Mucosa of descending colon (tissue), 3 donors: ENCODE measurements at regions not wholly inside any gene's neighbourhood (a gene's known extent, or its start where the extent isn't known, plus 50 kb on each side); places are given as distances from the start of the nearest gene placed in this dataset.

Source experiments
- ATAC-seq: fragments of 200-7000 bp; cut with Tn5 transposase; one replicate; pipeline ENCODE4 v1.9.1; 2020; ENCODE audit warnings: mild to moderate bottlenecking, moderate library complexity
- DNase-seq, 3 donors: peaks; one replicate each; pipeline ENCODE4 v3.0.0-alpha.2; 2020
- H3K36me3 ChIP-seq: fragments of 200-600 bp; one replicate; pipeline ENCODE4 v1.8.0; 2021; ENCODE audit warnings: low read depth, mild to moderate bottlenecking
- H3K4me1 ChIP-seq: fragments of 200-600 bp; one replicate; pipeline ENCODE4 v1.8.0; 2021; ENCODE audit warnings: low read depth, mild to moderate bottlenecking
- H3K4me3 ChIP-seq: fragments of 200-600 bp; one replicate; pipeline ENCODE4 v1.8.0; 2021; ENCODE audit warnings: mild to moderate bottlenecking
- H3K9me3 ChIP-seq: fragments of 200-600 bp; one replicate; pipeline ENCODE4 v1.8.0; 2021; ENCODE audit warnings: mild to moderate bottlenecking
- intact Hi-C, 2 donors: fragments of 100-400 bp; cut with DNase I in 1 of 2; cut with micrococcal nuclease in 1 of 2; formaldehyde crosslinking; loops; one replicate each; pipeline versions ENCODE4 v1.11.0 to v1.11.1; 2022; cut with DNase I, micrococcal nuclease
- TF ChIP-seq, protein P1 (sequence below): fragments of 200-600 bp; IDR thresholded peaks from one replicate; pipeline ENCODE4 v1.8.0; 2022; ENCODE audit warnings: antibody characterized with exemption, mild to moderate bottlenecking
- donor health status: DM: no; HTN: no; CAD: no; lungs with moderate emphysema.
- donor health status: DM: no; HTN: no; CAD: no.
- donor health status: DM: no; HTN: yes; CAD: no.

DNA sequence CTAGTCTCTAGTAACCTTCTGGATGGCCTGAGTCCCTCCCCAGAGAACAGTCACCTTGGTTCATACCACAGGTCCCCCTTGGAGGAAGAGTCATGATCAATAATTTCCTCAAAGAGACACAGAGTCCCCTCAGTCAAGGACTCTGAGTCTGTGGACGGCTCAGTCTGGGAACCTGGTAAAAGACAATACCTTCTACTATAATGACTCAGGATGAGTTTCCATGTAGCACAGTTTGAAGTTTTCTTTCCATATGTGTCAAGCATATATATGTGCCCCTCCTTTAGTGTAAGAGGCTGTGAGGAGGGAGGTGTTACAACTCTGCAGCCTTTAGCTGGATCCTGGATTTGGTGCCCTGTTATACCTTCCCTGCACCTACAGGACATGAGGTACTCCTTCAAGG lies 54.4 kb upstream of the TSKU start:
- no peak for DNase-seq
- TF ChIP-seq, protein P1, sequence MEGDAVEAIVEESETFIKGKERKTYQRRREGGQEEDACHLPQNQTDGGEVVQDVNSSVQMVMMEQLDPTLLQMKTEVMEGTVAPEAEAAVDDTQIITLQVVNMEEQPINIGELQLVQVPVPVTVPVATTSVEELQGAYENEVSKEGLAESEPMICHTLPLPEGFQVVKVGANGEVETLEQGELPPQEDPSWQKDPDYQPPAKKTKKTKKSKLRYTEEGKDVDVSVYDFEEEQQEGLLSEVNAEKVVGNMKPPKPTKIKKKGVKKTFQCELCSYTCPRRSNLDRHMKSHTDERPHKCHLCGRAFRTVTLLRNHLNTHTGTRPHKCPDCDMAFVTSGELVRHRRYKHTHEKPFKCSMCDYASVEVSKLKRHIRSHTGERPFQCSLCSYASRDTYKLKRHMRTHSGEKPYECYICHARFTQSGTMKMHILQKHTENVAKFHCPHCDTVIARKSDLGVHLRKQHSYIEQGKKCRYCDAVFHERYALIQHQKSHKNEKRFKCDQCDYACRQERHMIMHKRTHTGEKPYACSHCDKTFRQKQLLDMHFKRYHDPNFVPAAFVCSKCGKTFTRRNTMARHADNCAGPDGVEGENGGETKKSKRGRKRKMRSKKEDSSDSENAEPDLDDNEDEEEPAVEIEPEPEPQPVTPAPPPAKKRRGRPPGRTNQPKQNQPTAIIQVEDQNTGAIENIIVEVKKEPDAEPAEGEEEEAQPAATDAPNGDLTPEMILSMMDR: no peak
- ATAC-seq: no peak
- no peaks in the 10 kb centered on the region for H3K36me3 ChIP-seq
- H3K4me3 ChIP-seq: no peak overlapping the region
- H3K4me1 ChIP-seq: no peaks in the 10 kb centered on the region
- H3K9me3 ChIP-seq: no peaks in the 10 kb centered on the region
- intact Hi-C loops: no loop called here

DNA sequence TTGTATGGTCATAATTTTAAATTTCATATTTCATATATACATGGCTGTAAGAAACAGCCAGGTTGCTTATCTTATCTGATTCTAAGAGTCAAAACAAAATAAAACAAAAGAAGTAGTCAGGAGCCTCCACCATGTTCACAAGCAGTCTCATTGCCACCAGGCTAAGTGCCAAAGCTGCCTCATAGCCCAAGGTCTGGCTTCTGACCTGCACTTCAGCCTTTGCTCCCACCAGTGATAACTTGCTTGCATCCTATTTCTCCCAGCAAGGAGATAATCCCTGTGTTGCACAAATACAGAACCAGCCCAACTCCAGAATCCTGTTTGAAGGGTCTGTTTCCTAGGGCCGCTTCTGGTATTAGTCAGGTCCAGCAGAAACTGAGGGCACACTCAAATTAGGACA lies 53.9 kb upstream of the TSKU start:
- ATAC-seq (peak; percentile 17), DNase-seq (no peak)
- intact Hi-C loops: no loop called here

DNA sequence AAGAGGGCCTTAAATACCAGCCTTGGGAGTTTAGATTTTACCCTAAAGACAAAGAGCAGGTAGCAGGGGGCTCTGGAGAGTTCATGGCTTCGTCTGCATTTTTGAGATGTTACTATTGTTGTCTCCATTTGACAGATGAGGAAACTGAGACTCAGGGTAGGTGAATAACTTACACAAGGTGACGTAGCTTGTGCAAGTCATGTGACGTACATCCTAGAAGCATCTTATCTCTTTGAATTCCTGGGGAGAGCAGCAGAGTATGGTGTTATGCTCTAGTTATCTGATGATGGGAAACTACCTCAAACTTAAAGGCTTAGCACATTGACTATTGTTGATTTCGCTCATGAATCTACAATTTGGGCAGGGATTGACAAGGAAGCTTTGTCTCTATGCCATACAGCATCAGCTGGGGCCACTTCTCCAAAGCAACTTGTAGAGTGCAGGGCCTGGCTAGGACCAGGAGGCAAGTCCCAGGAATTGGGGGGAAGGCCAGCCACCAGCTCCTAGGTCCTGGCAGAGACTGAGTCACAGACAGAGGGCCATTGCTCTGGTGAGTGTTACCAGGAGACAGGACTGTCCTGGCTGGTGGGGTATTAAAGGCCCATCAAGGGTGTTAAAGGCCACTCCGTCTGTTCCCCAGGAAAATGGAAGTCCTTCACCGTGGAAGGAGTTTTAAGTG lies 52.1 kb upstream of the TSKU start:
- ATAC-seq (no peak), DNase-seq (no peak)
- TF ChIP-seq, protein P1: no peak
- H3K4me1 ChIP-seq: no peaks in the 10 kb centered on the region
- H3K9me3 ChIP-seq: no peaks in the 10 kb centered on the region
- H3K4me3 ChIP-seq: no peak overlapping the region
- intact Hi-C loops: loop anchor here (5.0 to 10.0 kb wide), 2 partner anchors 66 to 184 kb away; no protein-coding TSS in a partner anchor
- no peaks in the 10 kb centered on the region for H3K36me3 ChIP-seq

More for the DNA sequence above, 53.9 kb upstream of the TSKU start:
- Histone ChIP-seq H3K4me1 (no peaks in the 10 kb centered on the region), H3K36me3 (no peaks in the 10 kb centered on the region), H3K9me3 (no peaks in the 10 kb centered on the region), H3K4me3 (no peak overlapping the region)
- TF ChIP-seq, protein P1: no peak

DNA sequence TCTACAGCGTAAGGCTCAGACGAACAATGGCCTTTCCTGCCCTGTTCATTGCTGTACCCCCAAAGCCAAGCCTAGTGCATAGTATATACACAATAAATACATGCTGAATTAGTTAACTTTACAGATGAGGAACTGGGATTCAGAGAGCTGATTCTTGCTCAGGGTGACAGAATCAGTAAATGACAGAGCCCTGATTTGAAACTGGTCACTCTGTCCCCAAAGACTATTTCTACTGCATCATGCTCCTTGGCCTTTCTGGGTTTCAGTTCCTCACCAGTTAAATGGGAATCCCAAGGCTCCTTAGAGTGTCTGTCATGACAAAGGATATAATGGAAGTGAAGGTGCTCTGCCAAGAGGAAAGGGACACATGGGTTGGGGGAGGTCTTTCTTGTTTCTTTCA lies 50.5 kb upstream of the TSKU start:
- ATAC-seq (no peak), DNase-seq (no peak)
- Histone ChIP-seq H3K4me3 (no peak overlapping the region), H3K36me3 (no peaks in the 10 kb centered on the region), H3K4me1 (no peaks in the 10 kb centered on the region), H3K9me3 (no peaks in the 10 kb centered on the region)
- TF ChIP-seq, protein P1: no peak
- intact Hi-C loops: loop anchor here (5.0 to 10.0 kb wide), 2 partner anchors 65 to 182 kb away; no protein-coding TSS in a partner anchor
